HG02763 (cell line): ENCODE measurements at regions not wholly inside any gene's neighbourhood (a gene's known extent, or its start where the extent isn't known, plus 50 kb on each side); places are given as distances from the start of the nearest gene placed in this dataset.

Source experiments
- ATAC-seq: cut with Tn5 transposase; IDR thresholded peaks from one replicate; pipeline ENCODE4 v1.9.1; 2021; ENCODE audit warnings: mild to moderate bottlenecking, moderate library complexity; ENCODE audit not compliant: unreplicated experiment

- ATAC-seq = no peak
These were observed 131.2 kb upstream of the CYP1B1 start for GRCh38 chr2:38207168-38207567.

GRCh38 chr2:38203446-38203810 is 127.5 kb upstream of the CYP1B1 start:
- no peak for ATAC-seq

- no peak for ATAC-seq
These were observed 126.9 kb upstream of the CYP1B1 start for GRCh38 chr2:38202713-38203445.

- ATAC-seq = no peak
These were observed 125.8 kb upstream of the CYP1B1 start for GRCh38 chr2:38201784-38202183.

GRCh38 chr2:38200598-38200997 is 124.6 kb upstream of the CYP1B1 start:
- ATAC-seq = no peak

GRCh38 chr2:38199127-38199526 is 123.2 kb upstream of the CYP1B1 start:
- ATAC-seq = no peak

GRCh38 chr2:38194751-38195150 is 118.8 kb upstream of the CYP1B1 start:
- no peak for ATAC-seq

GRCh38 chr2:38192976-38193375 is 117.0 kb upstream of the CYP1B1 start:
- no peak for ATAC-seq

- no peak for ATAC-seq
These were observed 116.1 kb upstream of the CYP1B1 start for GRCh38 chr2:38192046-38192445.

- no peak for ATAC-seq
These were observed 115.6 kb upstream of the CYP1B1 start for GRCh38 chr2:38191516-38191915.

- ATAC-seq = no peak
These were observed 114.7 kb upstream of the CYP1B1 start for GRCh38 chr2:38190542-38191218.

- ATAC-seq = no peak
These were observed 111.6 kb upstream of the CYP1B1 start for GRCh38 chr2:38187541-38188011.

GRCh38 chr2:38185012-38185491 is 109.1 kb upstream of the CYP1B1 start:
- ATAC-seq = peak; percentile 98

GRCh38 chr2:38182492-38183003 is 106.6 kb upstream of the CYP1B1 start:
- no peak for ATAC-seq

GRCh38 chr2:38181806-38182491 is 106.0 kb upstream of the CYP1B1 start:
- no peak for ATAC-seq

GRCh38 chr2:38180754-38181153 is 104.8 kb upstream of the CYP1B1 start:
- ATAC-seq = no peak

GRCh38 chr2:38178556-38179419 is 102.8 kb upstream of the CYP1B1 start:
- no peak for ATAC-seq

GRCh38 chr2:38178119-38178518 is 102.2 kb upstream of the CYP1B1 start:
- ATAC-seq = no peak

GRCh38 chr2:38176619-38177021 is 100.7 kb upstream of the CYP1B1 start:
- no peak for ATAC-seq

GRCh38 chr2:38174646-38175423 is 98.9 kb upstream of the CYP1B1 start:
- no peak for ATAC-seq
